ENCODE measurements at regions not wholly inside any gene's neighbourhood (a gene's known extent, or its start where the extent isn't known, plus 50 kb on each side); places are given as distances from the start of the nearest gene placed in this dataset.

DNA sequence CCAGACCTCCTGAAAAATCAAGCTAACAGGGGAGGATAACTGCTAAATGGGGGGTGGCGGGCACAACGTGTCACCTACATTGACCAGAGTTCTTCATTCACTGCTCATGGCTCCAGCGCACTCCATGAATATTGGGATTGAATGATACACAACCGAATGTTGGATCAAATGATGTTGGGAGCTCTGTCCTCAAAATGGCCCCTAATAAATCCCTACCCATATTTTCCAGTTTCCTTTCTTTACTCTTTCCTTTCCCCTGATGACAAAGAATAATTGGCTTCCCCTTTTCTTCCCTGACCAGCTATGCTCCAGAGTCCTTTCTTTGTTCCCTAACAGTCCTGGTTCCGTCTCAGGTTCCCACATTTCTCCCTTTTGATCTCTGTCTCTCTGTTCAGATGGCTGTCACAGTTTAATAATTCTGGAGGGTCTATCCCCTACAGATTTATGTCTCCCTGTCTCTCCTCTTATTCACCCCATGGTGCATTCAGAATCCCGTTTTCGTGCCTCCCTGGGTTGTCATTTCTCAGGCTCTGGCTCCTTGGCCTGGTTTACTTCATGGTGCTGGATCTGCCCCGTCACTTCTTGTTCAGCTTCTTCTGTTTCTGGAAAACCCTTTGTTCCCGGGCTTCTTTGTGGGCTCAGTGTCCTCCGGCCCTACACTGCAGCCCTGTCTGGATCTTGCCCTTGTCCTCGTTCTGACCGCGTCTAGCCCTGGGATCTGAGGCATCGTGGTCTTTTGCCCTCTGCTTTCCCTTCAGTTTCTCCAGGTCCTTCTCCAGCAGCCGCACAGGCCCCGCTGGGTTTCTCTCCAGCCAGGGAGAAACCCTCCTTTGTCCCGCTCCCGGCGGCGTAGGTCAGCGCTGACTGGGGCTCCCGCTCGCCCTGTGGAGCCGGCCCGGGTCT, 78.3 kb downstream of the NDUFS5 start:
- no peak overlapping the region for H3K27ac ChIP-seq (ENCODE audit: low read length in 2 of 2)
- peak overlapping the region; percentile 81 for H2AFZ ChIP-seq (ENCODE audit: insufficient read depth, low read depth, low read length, poor library complexity, severe bottlenecking)
- peak overlapping the region; percentile 51 for H3K27ac Mint-ChIP-seq
- no peaks in the 10 kb centered on the region for H3K9me3 Mint-ChIP-seq (ENCODE audit: insufficient read depth)
- peaks cover 28% of the 10 kb centered on the region for H3K4me1 Mint-ChIP-seq
- DNase-seq (peak; percentile 20), ATAC-seq (ENCODE audit: low read depth) (no peak)
- peak overlapping the region; percentile 67 for H3K4me3 Mint-ChIP-seq
- no peaks in the 10 kb centered on the region for H3K36me3 ChIP-seq (replicated peaks in 1 of 2; ENCODE audit: control extremely low read depth in 1 of 2, control insufficient read depth in 1 of 2, extremely low read depth in 1 of 2, insufficient read depth in 2 of 2, low read length in 1 of 2)
- no peaks in the 10 kb centered on the region for H3K27me3 ChIP-seq (replicated peaks in 1 of 4; ENCODE audit: control extremely low read depth in 1 of 4, control insufficient read depth in 3 of 4, insufficient read depth in 4 of 4, low read length in 3 of 4)
- H3K9ac ChIP-seq (ENCODE audit: low read length), result peak overlapping the region; percentile 74
- intact Hi-C loops (cut with micrococcal nuclease), result loop anchor here (5.0 to 10.0 kb wide), 2 partner anchors 80 to 308 kb away; partner anchors contain the start of gene NDUFS5
- TF ChIP-seq, protein P1, sequence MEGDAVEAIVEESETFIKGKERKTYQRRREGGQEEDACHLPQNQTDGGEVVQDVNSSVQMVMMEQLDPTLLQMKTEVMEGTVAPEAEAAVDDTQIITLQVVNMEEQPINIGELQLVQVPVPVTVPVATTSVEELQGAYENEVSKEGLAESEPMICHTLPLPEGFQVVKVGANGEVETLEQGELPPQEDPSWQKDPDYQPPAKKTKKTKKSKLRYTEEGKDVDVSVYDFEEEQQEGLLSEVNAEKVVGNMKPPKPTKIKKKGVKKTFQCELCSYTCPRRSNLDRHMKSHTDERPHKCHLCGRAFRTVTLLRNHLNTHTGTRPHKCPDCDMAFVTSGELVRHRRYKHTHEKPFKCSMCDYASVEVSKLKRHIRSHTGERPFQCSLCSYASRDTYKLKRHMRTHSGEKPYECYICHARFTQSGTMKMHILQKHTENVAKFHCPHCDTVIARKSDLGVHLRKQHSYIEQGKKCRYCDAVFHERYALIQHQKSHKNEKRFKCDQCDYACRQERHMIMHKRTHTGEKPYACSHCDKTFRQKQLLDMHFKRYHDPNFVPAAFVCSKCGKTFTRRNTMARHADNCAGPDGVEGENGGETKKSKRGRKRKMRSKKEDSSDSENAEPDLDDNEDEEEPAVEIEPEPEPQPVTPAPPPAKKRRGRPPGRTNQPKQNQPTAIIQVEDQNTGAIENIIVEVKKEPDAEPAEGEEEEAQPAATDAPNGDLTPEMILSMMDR (IDR thresholded peaks at IDR 0.05), result no peak
- no peak for TF ChIP-seq EZH2 (IDR thresholded peaks at IDR 0.05; ENCODE audit: borderline replicate concordance, insufficient read depth, low read depth, low read length, poor library complexity, severe bottlenecking)
- CTCF ChIA-PET, result interaction anchor here (0.8 to 3.3 kb wide), 3 partner anchors 85 to 165 kb away, joined by 3 to 61 read pairs (median 30); no protein-coding TSS in a partner anchor
- no peaks in the 10 kb centered on the region for H3K9me3 ChIP-seq (ENCODE audit: control extremely low read depth in 1 of 3, control insufficient read depth in 2 of 3, insufficient read depth in 1 of 3, low read length in 2 of 3)
- H3K4me2 ChIP-seq (replicated peaks; ENCODE audit: low read depth, low read length, poor library complexity, severe bottlenecking), result peak overlapping the region; percentile 97
- POLR2A ChIA-PET, result interaction anchor here (0.6 kb wide), 1 partner anchor 226 kb away, joined by 3 read pairs; no protein-coding TSS in a partner anchor
- H3K79me2 ChIP-seq (ENCODE audit: control insufficient read depth, insufficient read depth, low read length), result peaks cover 5% of the 10 kb centered on the region
- peak overlapping the region in 3 of 5 experiments; percentile 63 to 78 (median 68) for H3K4me3 ChIP-seq (ENCODE audit: control extremely low read depth in 1 of 5, extremely low read depth in 1 of 5, insufficient read depth in 1 of 5, low read depth in 2 of 5, low read length in 4 of 5)
- H3K27me3 Mint-ChIP-seq, result no peaks in the 10 kb centered on the region
- H4K20me1 ChIP-seq (ENCODE audit: control insufficient read depth, insufficient read depth, low read length, poor library complexity, severe bottlenecking), result no peaks in the 10 kb centered on the region
- H3K4me1 ChIP-seq (ENCODE audit: control insufficient read depth in 2 of 2, insufficient read depth in 2 of 2, low read length in 2 of 2), result peaks cover 39 to 43% of the 10 kb centered on the region in 2 donors
- 65% methylated on average over 24 of the region's 25 CpGs for WGBS (ENCODE audit: insufficient coverage)

All from B cell (primary cell).